ENCODE measurements at regions not wholly inside any gene's neighbourhood (a gene's known extent, or its start where the extent isn't known, plus 50 kb on each side); places are given as distances from the start of the nearest gene placed in this dataset.

GRCh38 chrX:147770858-147771257 lies 140.9 kb upstream of the FMR1 start:
- no peak overlapping the region for H3K27ac Mint-ChIP-seq

GRCh38 chrX:147776988-147777387 lies 134.7 kb upstream of the FMR1 start:
- no peaks in the 10 kb centered on the region for H3K36me3 ChIP-seq (ENCODE audit: insufficient read depth, low read length)
- DNase-seq, result no peak
- Mint-ChIP-seq H3K4me1 (ENCODE audit: low read depth) (no peaks in the 10 kb centered on the region), H3K4me3 (no peak overlapping the region), H3K36me3 (ENCODE audit: low read depth) (no peaks in the 10 kb centered on the region), H3K27ac (no peak overlapping the region), H3K9me3 (no peaks in the 10 kb centered on the region), H3K27me3 (peaks cover 4% of the 10 kb centered on the region)
- H3K4me3 ChIP-seq (ENCODE audit: low read length), result no peak overlapping the region
- no peaks in the 10 kb centered on the region for H3K4me1 ChIP-seq (ENCODE audit: insufficient read depth, low read length)
- no peaks in the 10 kb centered on the region for H3K27me3 ChIP-seq (ENCODE audit: control insufficient read depth in 1 of 2, insufficient read depth in 2 of 2, low read length in 2 of 2)
- H3K9me3 ChIP-seq (ENCODE audit: control insufficient read depth in 1 of 2, insufficient read depth in 1 of 2, low read length in 2 of 2), result no peaks in the 10 kb centered on the region
- intact Hi-C loops (cut with DNase I, micrococcal nuclease), result no loop called here
- CTCF ChIA-PET, result no interaction called here
- POLR2A ChIA-PET, result no interaction called here
- no peak for ATAC-seq (ENCODE audit: poor library complexity)
- TF ChIP-seq CTCF (IDR thresholded peaks at IDR 0.05), result no peak
- no peak overlapping the region for H3K27ac ChIP-seq (ENCODE audit: low read depth in 1 of 2, low read length in 2 of 2)

More at GRCh38 chrX:147770858-147771257, 140.9 kb upstream of the FMR1 start:
- H3K4me3 ChIP-seq (ENCODE audit: low read length), result no peak overlapping the region
- H3K4me1 Mint-ChIP-seq (ENCODE audit: low read depth), result no peaks in the 10 kb centered on the region
- H3K4me1 ChIP-seq (ENCODE audit: insufficient read depth, low read length), result no peaks in the 10 kb centered on the region
- no peak overlapping the region for H3K27ac ChIP-seq (ENCODE audit: low read depth in 1 of 2, low read length in 2 of 2)
- H3K27me3 ChIP-seq (ENCODE audit: control insufficient read depth in 1 of 2, insufficient read depth in 2 of 2, low read length in 2 of 2), result no peaks in the 10 kb centered on the region
- no peak overlapping the region for H3K4me3 Mint-ChIP-seq
- H3K36me3 Mint-ChIP-seq (ENCODE audit: low read depth), result no peaks in the 10 kb centered on the region
- H3K9me3 ChIP-seq (ENCODE audit: control insufficient read depth in 1 of 2, insufficient read depth in 1 of 2, low read length in 2 of 2), result no peaks in the 10 kb centered on the region
- no peak for TF ChIP-seq CTCF (IDR thresholded peaks at IDR 0.05)
- peaks cover 4% of the 10 kb centered on the region for H3K27me3 Mint-ChIP-seq
- intact Hi-C loops (cut with DNase I, micrococcal nuclease), result no loop called here
- ATAC-seq (ENCODE audit: poor library complexity), result no peak
- no peak for DNase-seq
- CTCF ChIA-PET, result no interaction called here
- no peaks in the 10 kb centered on the region for H3K9me3 Mint-ChIP-seq
- POLR2A ChIA-PET, result no interaction called here
- H3K36me3 ChIP-seq (ENCODE audit: insufficient read depth, low read length), result no peaks in the 10 kb centered on the region

- H3K27ac ChIP-seq (ENCODE audit: low read depth in 1 of 2, low read length in 2 of 2), result no peak overlapping the region
- no peaks in the 10 kb centered on the region for H3K36me3 ChIP-seq (ENCODE audit: insufficient read depth, low read length)
- Mint-ChIP-seq H3K4me1 (ENCODE audit: low read depth) (no peaks in the 10 kb centered on the region), H3K27me3 (no peaks in the 10 kb centered on the region), H3K9me3 (no peaks in the 10 kb centered on the region), H3K27ac (no peak overlapping the region), H3K36me3 (ENCODE audit: low read depth) (no peaks in the 10 kb centered on the region), H3K4me3 (no peak overlapping the region)
- H3K4me1 ChIP-seq (ENCODE audit: insufficient read depth, low read length), result no peaks in the 10 kb centered on the region
- no peak for TF ChIP-seq CTCF (IDR thresholded peaks at IDR 0.05)
- ChIA-PET CTCF (no interaction called here), POLR2A (no interaction called here)
- no peak overlapping the region for H3K4me3 ChIP-seq (ENCODE audit: low read length)
- no peaks in the 10 kb centered on the region for H3K27me3 ChIP-seq (ENCODE audit: control insufficient read depth in 1 of 2, insufficient read depth in 2 of 2, low read length in 2 of 2)
- ATAC-seq (ENCODE audit: poor library complexity) (no peak), DNase-seq (no peak)
- intact Hi-C loops (cut with DNase I, micrococcal nuclease), result no loop called here
- no peaks in the 10 kb centered on the region for H3K9me3 ChIP-seq (ENCODE audit: control insufficient read depth in 1 of 2, insufficient read depth in 1 of 2, low read length in 2 of 2)
Measured at GRCh38 chrX:147779173-147779572, 132.5 kb upstream of the FMR1 start.
